H9 (cell line): ENCODE measurements at regions not wholly inside any gene's neighbourhood (a gene's known extent, or its start where the extent isn't known, plus 50 kb on each side); places are given as distances from the start of the nearest gene placed in this dataset.

Source experiments
- DNase-seq: peaks from one replicate; pipeline ENCODE4 v3.0.0-alpha.2; 2017
- H2AFZ ChIP-seq: one replicate; pipeline ENCODE4 v1.6.1; 2013; ENCODE audit warnings: mild to moderate bottlenecking, low read length, control low read depth, moderate library complexity
- H2AK5ac ChIP-seq: 2 replicates; pipeline ENCODE4 v1.6.1; 2013; ENCODE audit warnings: low read length, control low read depth, mixed read lengths; ENCODE audit not compliant: insufficient read length
- H2BK120ac ChIP-seq: one replicate; pipeline ENCODE4 v1.6.1; 2013; ENCODE audit warnings: low read depth, mild to moderate bottlenecking, low read length, control low read depth, inconsistent platforms; ENCODE audit not compliant: poor library complexity, severe bottlenecking
- H2BK12ac ChIP-seq: 2 replicates; pipeline ENCODE4 v1.6.1; 2013; ENCODE audit warnings: low read length, control low read depth, mixed read lengths, low read depth; ENCODE audit not compliant: insufficient read length
- H2BK15ac ChIP-seq: 2 replicates; pipeline ENCODE4 v1.6.1; 2013; ENCODE audit warnings: low read depth, low read length, control low read depth
- H2BK20ac ChIP-seq: one replicate; pipeline ENCODE4 v1.6.1; 2013; ENCODE audit warnings: low read depth, mild to moderate bottlenecking, low read length, control low read depth, inconsistent platforms; ENCODE audit not compliant: poor library complexity, severe bottlenecking
- H2BK5ac ChIP-seq: 2 replicates; pipeline ENCODE4 v1.6.1; 2013; ENCODE audit warnings: low read length, control low read depth, mixed read lengths; ENCODE audit not compliant: insufficient read length
- H3K14ac ChIP-seq: 2 replicates; pipeline ENCODE4 v1.6.1; 2013; ENCODE audit warnings: low read length, control low read depth; ENCODE audit not compliant: insufficient read depth
- H3K18ac ChIP-seq: 2 replicates; pipeline ENCODE4 v1.6.1; 2013; ENCODE audit warnings: low read depth, mild to moderate bottlenecking, mixed read lengths, low read length, control low read depth; ENCODE audit not compliant: insufficient read length
- H3K23ac ChIP-seq: 2 replicates; pipeline ENCODE4 v1.6.1; 2013; ENCODE audit warnings: low read length, control low read depth, mixed read lengths, low read depth; ENCODE audit not compliant: insufficient read length
- H3K23me2 ChIP-seq: 2 replicates; pipeline ENCODE4 v1.6.1; 2013; ENCODE audit warnings: low read depth, mild to moderate bottlenecking, mixed read lengths, low read length, control low read depth; ENCODE audit not compliant: insufficient read length, poor library complexity, severe bottlenecking
- H3K27ac ChIP-seq: 2 replicates; pipeline ENCODE4 v1.5.1; 2013; ENCODE audit warnings: low read length, control low read depth, mixed read lengths, low read depth; ENCODE audit not compliant: insufficient read length
- H3K27me3 ChIP-seq: 2 replicates; pipeline ENCODE4 v1.6.1; 2013; ENCODE audit warnings: low read length, control low read depth, inconsistent platforms; ENCODE audit not compliant: insufficient read depth
- H3K4ac ChIP-seq: 2 replicates; pipeline ENCODE4 v1.6.1; 2013; ENCODE audit warnings: low read depth, mild to moderate bottlenecking, control low read depth, inconsistent platforms, low read length, moderate library complexity
- H3K4me1 ChIP-seq: 2 replicates; pipeline ENCODE4 v1.6.1; 2013; ENCODE audit warnings: low read length, control low read depth, inconsistent platforms; ENCODE audit not compliant: insufficient read depth
- H3K4me2 ChIP-seq: 2 replicates; pipeline ENCODE4 v1.6.1; 2013; ENCODE audit warnings: low read length, control low read depth, mixed read lengths; ENCODE audit not compliant: insufficient read length, insufficient read depth
- H3K56ac ChIP-seq: 2 replicates; pipeline ENCODE4 v1.6.1; 2013; ENCODE audit warnings: low read depth, mild to moderate bottlenecking, mixed read lengths, low read length, control low read depth; ENCODE audit not compliant: insufficient read length
- H3K79me1 ChIP-seq: 2 replicates; pipeline ENCODE4 v1.6.1; 2013; ENCODE audit warnings: low read depth, mild to moderate bottlenecking, moderate library complexity, low read length, control low read depth, inconsistent platforms; ENCODE audit not compliant: insufficient read depth, poor library complexity, severe bottlenecking
- H3K79me2 ChIP-seq: 2 replicates; pipeline ENCODE4 v1.6.1; 2013; ENCODE audit warnings: low read length, control low read depth, inconsistent platforms; ENCODE audit not compliant: insufficient read depth
- H3K9ac ChIP-seq: 2 replicates; pipeline ENCODE4 v1.6.1; 2013; ENCODE audit warnings: low read length, control low read depth, mixed read lengths; ENCODE audit not compliant: insufficient read length; ENCODE audit errors: extremely low read depth
- H3K9me3 ChIP-seq: one replicate; pipeline ENCODE4 v1.6.1; 2013; ENCODE audit warnings: low read depth, low read length, inconsistent platforms; ENCODE audit not compliant: control insufficient read depth
- H3T11ph ChIP-seq: one replicate; pipeline ENCODE4 v1.6.1; 2013; ENCODE audit warnings: mild to moderate bottlenecking, low read length, control low read depth, inconsistent platforms
- H4K20me1 ChIP-seq: one replicate; pipeline ENCODE4 v1.6.1; 2013; ENCODE audit not compliant: control insufficient read depth, insufficient read length, insufficient read depth
- H4K5ac ChIP-seq: 2 replicates; pipeline ENCODE4 v1.6.1; 2013; ENCODE audit warnings: low read depth, mild to moderate bottlenecking, mixed read lengths, low read length, control low read depth; ENCODE audit not compliant: insufficient read length
- H4K8ac ChIP-seq: replicated peaks from 2 replicates; pipeline ENCODE4 v1.6.1; 2013; ENCODE audit warnings: low read length, control low read depth, mixed read lengths, low read depth; ENCODE audit not compliant: insufficient read length
- H4K91ac ChIP-seq: 2 replicates; pipeline ENCODE4 v1.6.1; 2013; ENCODE audit warnings: low read depth, mild to moderate bottlenecking, moderate library complexity, mixed read lengths, low read length, control low read depth; ENCODE audit not compliant: insufficient read length
- H3K27ac Mint-ChIP-seq, 3 experiments: 2 replicates in 2 of 3; 3 replicates in 1 of 3; pipeline ENCODE4 v1.8.0; 2020 to 2021; ENCODE audit warnings: mixed read lengths in 3 of 3, mild to moderate bottlenecking in 1 of 3, moderate library complexity in 1 of 3
- H3K27me3 Mint-ChIP-seq: 2 replicates; pipeline ENCODE4 v1.8.0; 2021; ENCODE audit warnings: low read depth, mild to moderate bottlenecking, moderate library complexity, mixed read lengths
- H3K36me3 Mint-ChIP-seq, 3 experiments: 2 replicates in 2 of 3; 3 replicates in 1 of 3; pipeline ENCODE4 v1.8.0; 2020 to 2021; ENCODE audit warnings: low read depth in 3 of 3, mixed read lengths in 3 of 3; ENCODE audit not compliant: insufficient read depth in 1 of 3
- H3K4me1 Mint-ChIP-seq, 2 experiments: 2 replicates each; pipeline ENCODE4 v1.8.0; 2020; ENCODE audit warnings: mixed read lengths in 2 of 2
- H3K4me3 Mint-ChIP-seq, 2 experiments: 2 replicates in 1 of 2; 3 replicates in 1 of 2; pipeline ENCODE4 v1.8.0; 2020 to 2021; ENCODE audit warnings: mild to moderate bottlenecking in 2 of 2, mixed read lengths in 2 of 2, moderate library complexity in 1 of 2
- H3K9me3 Mint-ChIP-seq, 2 experiments: 2 replicates in 1 of 2; 3 replicates in 1 of 2; pipeline ENCODE4 v1.8.0; 2020; ENCODE audit warnings: mild to moderate bottlenecking in 2 of 2, mixed read lengths in 2 of 2, moderate library complexity in 1 of 2
- WGBS: extraction: QIAGEN DNeasy Blood & Tissue Kit; methylation state at CpG from one replicate; pipeline ENCODE4 v1.1.7; 2013; ENCODE audit warnings: missing lambda C conversion rate, low lambda C conversion rate, mixed read lengths; ENCODE audit not compliant: insufficient read length; ENCODE audit errors: extremely low coverage; 5-methylcytosine and 5-hydroxymethylcytosine counted together
- TF ChIP-seq, protein P1 (sequence below): fragments of 200-600 bp; sonication (generic); conservative IDR thresholded peaks from 3 replicates; pipeline ENCODE4 v1.8.0; 2021; ENCODE audit warnings: antibody characterized with exemption, mild to moderate bottlenecking

DNA sequence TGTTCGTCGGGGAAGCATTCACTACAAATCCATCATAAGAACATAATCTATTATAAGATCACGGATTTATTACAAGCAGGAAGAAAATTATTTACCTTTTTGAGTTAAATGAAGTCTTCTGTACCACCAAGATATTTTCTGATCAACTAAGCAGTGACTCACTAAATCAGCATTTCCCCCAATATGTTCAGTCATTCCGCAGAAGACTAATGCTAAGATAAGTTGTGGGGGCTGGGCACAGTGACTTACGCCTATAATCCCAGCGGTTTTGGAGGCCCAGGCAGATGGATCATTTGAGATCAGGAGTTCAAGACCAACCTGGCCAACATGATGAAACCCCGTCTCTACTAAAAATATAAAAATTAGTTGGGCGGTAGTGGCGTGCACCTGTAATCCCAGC, 144.2 kb upstream of the EGR2 start:
- Histone ChIP-seq H4K5ac (no peak overlapping the region), H3K27ac (no peak overlapping the region), H3K23ac (no peak overlapping the region), H3K18ac (no peak overlapping the region), H3T11ph (no peak overlapping the region), H3K4ac (no peak overlapping the region), H3K79me1 (no peaks in the 10 kb centered on the region), H2AFZ (no peak overlapping the region), H4K8ac (no peak overlapping the region), H2BK20ac (no peak overlapping the region), H2AK5ac (no peak overlapping the region), H3K23me2 (no peaks in the 10 kb centered on the region), H2BK120ac (no peak overlapping the region), H4K91ac (no peak overlapping the region), H2BK5ac (no peak overlapping the region), H3K4me2 (no peak overlapping the region), H2BK15ac (no peak overlapping the region), H3K9me3 (no peaks in the 10 kb centered on the region), H3K14ac (no peak overlapping the region), H4K20me1 (no peaks in the 10 kb centered on the region), H3K9ac (no peak overlapping the region), H3K27me3 (no peaks in the 10 kb centered on the region), H3K4me1 (no peaks in the 10 kb centered on the region; the same call in 1 of the 2 replicates), H3K56ac (no peak overlapping the region), H3K79me2 (no peaks in the 10 kb centered on the region), H2BK12ac (no peak overlapping the region)
- no peak for DNase-seq
- TF ChIP-seq, protein P1, sequence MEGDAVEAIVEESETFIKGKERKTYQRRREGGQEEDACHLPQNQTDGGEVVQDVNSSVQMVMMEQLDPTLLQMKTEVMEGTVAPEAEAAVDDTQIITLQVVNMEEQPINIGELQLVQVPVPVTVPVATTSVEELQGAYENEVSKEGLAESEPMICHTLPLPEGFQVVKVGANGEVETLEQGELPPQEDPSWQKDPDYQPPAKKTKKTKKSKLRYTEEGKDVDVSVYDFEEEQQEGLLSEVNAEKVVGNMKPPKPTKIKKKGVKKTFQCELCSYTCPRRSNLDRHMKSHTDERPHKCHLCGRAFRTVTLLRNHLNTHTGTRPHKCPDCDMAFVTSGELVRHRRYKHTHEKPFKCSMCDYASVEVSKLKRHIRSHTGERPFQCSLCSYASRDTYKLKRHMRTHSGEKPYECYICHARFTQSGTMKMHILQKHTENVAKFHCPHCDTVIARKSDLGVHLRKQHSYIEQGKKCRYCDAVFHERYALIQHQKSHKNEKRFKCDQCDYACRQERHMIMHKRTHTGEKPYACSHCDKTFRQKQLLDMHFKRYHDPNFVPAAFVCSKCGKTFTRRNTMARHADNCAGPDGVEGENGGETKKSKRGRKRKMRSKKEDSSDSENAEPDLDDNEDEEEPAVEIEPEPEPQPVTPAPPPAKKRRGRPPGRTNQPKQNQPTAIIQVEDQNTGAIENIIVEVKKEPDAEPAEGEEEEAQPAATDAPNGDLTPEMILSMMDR = no peak
- Mint-ChIP-seq H3K4me3 (no peak overlapping the region), H3K36me3 (peaks cover 0 to 5% (median 0%) of the 10 kb centered on the region in 3 experiments; a peak in 2 of 7 replicates), H3K4me1 (peaks cover 14 to 18% of the 10 kb centered on the region in 2 experiments), H3K9me3 (peaks cover 2 to 8% of the 10 kb centered on the region in 2 experiments; a peak in 2 of 5 replicates), H3K27ac (no peak overlapping the region; a peak in 1 of 7 replicates), H3K27me3 (no peaks in the 10 kb centered on the region)
- WGBS = no CpG with 5 or more reads among the region's 9 CpGs
